Vagina (tissue), 2 donors: ENCODE measurements at regions not wholly inside any gene's neighbourhood (a gene's known extent, or its start where the extent isn't known, plus 50 kb on each side); places are given as distances from the start of the nearest gene placed in this dataset.

Source experiments
- DNase-seq, 2 donors: peaks; one replicate each; pipeline ENCODE4 v3.0.0-alpha.2; 2017; ENCODE audit errors: extremely low spot score in 2 of 2
- H3K27ac ChIP-seq: fragments of 200-600 bp; sonication (generic); one replicate; pipeline ENCODE4 v1.5.1; 2019
- H3K27me3 ChIP-seq: fragments of 200-600 bp; sonication (generic); one replicate; pipeline ENCODE4 v1.5.1; 2019
- H3K36me3 ChIP-seq, 2 donors: fragments of 200-600 bp; sonication (generic); one replicate each; pipeline ENCODE4 v1.5.1; 2017 to 2019
- H3K4me1 ChIP-seq: fragments of 200-600 bp; sonication (generic); one replicate; pipeline ENCODE4 v1.5.1; 2019
- H3K4me3 ChIP-seq, 2 donors: fragments of 200-600 bp; sonication (generic); 1 replicate in 1 of 2; 2 replicates in 1 of 2; pipeline ENCODE4 v1.5.1; 2016 to 2019
- H3K9me3 ChIP-seq: fragments of 200-600 bp; sonication (generic); one replicate; pipeline ENCODE4 v1.5.1; 2019
- CTCF ChIP-seq, 3 experiments: fragments of 450-650 bp in 2 of 3; fragments of 200-600 bp in 1 of 3; sonication (generic) in 1 of 3; IDR thresholded peaks; one replicate each; pipeline ENCODE4 v1.5.1; 2017 to 2019; ENCODE audit warnings: antibody characterized with exemption in 3 of 3, mild to moderate bottlenecking in 2 of 3, moderate library complexity in 2 of 3
- POLR2A ChIP-seq, 2 donors: fragments of 450-650 bp; IDR thresholded peaks; one replicate each; pipeline ENCODE4 v1.6.1; 2017; ENCODE audit warnings: antibody characterized with exemption in 2 of 2, mild to moderate bottlenecking in 2 of 2, moderate library complexity in 2 of 2
- POLR2AphosphoS5 ChIP-seq, 2 donors: sonication (generic); formaldehyde crosslinking; IDR thresholded peaks; one replicate each; pipeline ENCODE4 v1.9.0; 2017; ENCODE audit warnings: antibody characterized with exemption in 2 of 2, mild to moderate bottlenecking in 2 of 2, low read depth in 1 of 2; ENCODE audit not compliant: insufficient read depth in 1 of 2
- intact Hi-C: fragments of 100-400 bp; cut with DNase I; formaldehyde crosslinking; loops from one replicate; pipeline ENCODE4 v1.15.1; 2023

- no peak overlapping the region for H3K27ac ChIP-seq
- TF ChIP-seq POLR2A (IDR thresholded peaks at IDR 0.05) (no peak), CTCF (IDR thresholded peaks at IDR 0.05) (no peak), POLR2AphosphoS5 (IDR thresholded peaks at IDR 0.05; ENCODE audit: insufficient read depth in 1 of 2, low read depth in 1 of 2) (no peak)
Measured at GRCh38 chr2:172223601-172224054, 120.9 kb upstream of the DLX2 start.

GRCh38 chr2:172225786-172226185 is 123.1 kb upstream of the DLX2 start:
- DNase-seq, result peak in 1 of 2 donors; percentile 8
- Histone ChIP-seq H3K9me3 (no peaks in the 10 kb centered on the region), H3K36me3 (no peaks in the 10 kb centered on the region), H3K27me3 (no peaks in the 10 kb centered on the region), H3K4me3 (no peak overlapping the region), H3K4me1 (peaks cover 22% of the 10 kb centered on the region), H3K27ac (no peak overlapping the region)
- TF ChIP-seq POLR2A (IDR thresholded peaks at IDR 0.05) (no peak), POLR2AphosphoS5 (IDR thresholded peaks at IDR 0.05; ENCODE audit: insufficient read depth in 1 of 2, low read depth in 1 of 2) (no peak), CTCF (IDR thresholded peaks at IDR 0.05) (no peak)
- intact Hi-C loops, result no loop called here

More at GRCh38 chr2:172223601-172224054, 120.9 kb upstream of the DLX2 start:
- H3K4me3 ChIP-seq, result no peak overlapping the region
- H3K4me1 ChIP-seq, result peaks cover 6% of the 10 kb centered on the region
- no peaks in the 10 kb centered on the region for H3K9me3 ChIP-seq
- intact Hi-C loops, result no loop called here
- no peaks in the 10 kb centered on the region for H3K36me3 ChIP-seq
- DNase-seq, result no peak
- no peaks in the 10 kb centered on the region for H3K27me3 ChIP-seq

- no peak for TF ChIP-seq POLR2A (IDR thresholded peaks at IDR 0.05)
- no peak for TF ChIP-seq CTCF (IDR thresholded peaks at IDR 0.05)
- TF ChIP-seq POLR2AphosphoS5 (IDR thresholded peaks at IDR 0.05; ENCODE audit: insufficient read depth in 1 of 2, low read depth in 1 of 2), result no peak
- Histone ChIP-seq H3K27ac (no peak overlapping the region), H3K4me3 (no peak overlapping the region), H3K36me3 (no peaks in the 10 kb centered on the region), H3K27me3 (no peaks in the 10 kb centered on the region), H3K9me3 (no peaks in the 10 kb centered on the region), H3K4me1 (peaks cover 29% of the 10 kb centered on the region)
- peak in 1 of 2 donors; percentile 58 for DNase-seq
- intact Hi-C loops, result no loop called here
Measured at GRCh38 chr2:172226244-172227061, 123.8 kb upstream of the DLX2 start.

- intact Hi-C loops, result no loop called here
- DNase-seq, result no peak
Measured at GRCh38 chr2:172227719-172228118, 125.0 kb upstream of the DLX2 start.

More at GRCh38 chr2:172227719-172228118, 125.0 kb upstream of the DLX2 start:
- Histone ChIP-seq H3K4me3 (no peak overlapping the region), H3K27me3 (no peaks in the 10 kb centered on the region), H3K27ac (peak overlapping the region; percentile 31), H3K36me3 (no peaks in the 10 kb centered on the region), H3K9me3 (no peaks in the 10 kb centered on the region), H3K4me1 (peaks cover 34% of the 10 kb centered on the region)
- no peak for TF ChIP-seq CTCF (IDR thresholded peaks at IDR 0.05)
